Limb (tissue), 2 donors: ENCODE measurements at regions not wholly inside any gene's neighbourhood (a gene's known extent, or its start where the extent isn't known, plus 50 kb on each side); places are given as distances from the start of the nearest gene placed in this dataset.
"Not testable (repeated sequence)": the region's sequence is repeated elsewhere in the genome, so short reads cannot be mapped to it uniquely, and the experiment has no call there.

ENCODE experiments used
- DNase-seq, 2 donors: peaks; one replicate each; pipeline ENCODE4 v3.0.0-alpha.2; 2016; ENCODE audit errors: extremely low spot score in 2 of 2

- DNase-seq: no peak
Measured at GRCh38 chr7:125484755-125485154, 555.1 kb upstream of the POT1 start.

- no peak for DNase-seq
Measured at GRCh38 chr7:125481323-125481722, 551.7 kb upstream of the POT1 start.

- DNase-seq: no peak
Measured at GRCh38 chr7:125480762-125481161, 551.1 kb upstream of the POT1 start.

- DNase-seq: no peak
Measured at GRCh38 chr7:125468855-125469174, 539.2 kb upstream of the POT1 start.

GRCh38 chr7:125467996-125468854 lies 538.6 kb upstream of the POT1 start:
- no peak for DNase-seq

GRCh38 chr7:125465527-125465926 lies 535.9 kb upstream of the POT1 start:
- DNase-seq: peak in 1 of 2 donors; percentile 4

GRCh38 chr7:125462615-125463014 lies 533.0 kb upstream of the POT1 start:
- DNase-seq: no peak

- DNase-seq: no peak
Measured at GRCh38 chr7:125459038-125459437, 529.4 kb upstream of the POT1 start.

GRCh38 chr7:125450749-125451148 lies 521.1 kb upstream of the POT1 start:
- no peak for DNase-seq

GRCh38 chr7:125445836-125446235 lies 516.2 kb upstream of the POT1 start:
- no peak for DNase-seq

- no peak for DNase-seq
Measured at GRCh38 chr7:125444864-125445263, 515.2 kb upstream of the POT1 start.

GRCh38 chr7:125436220-125436619 lies 506.6 kb upstream of the POT1 start:
- no peak for DNase-seq

- DNase-seq: no peak
Measured at GRCh38 chr7:125431349-125431748, 501.7 kb upstream of the POT1 start.

- DNase-seq: no peak
Measured at GRCh38 chr7:125430013-125430412, 500.4 kb upstream of the POT1 start.

- no peak for DNase-seq
Measured at GRCh38 chr7:125427676-125428075, 498.1 kb upstream of the POT1 start.

- DNase-seq: no peak
Measured at GRCh38 chr7:125425506-125425905, 495.9 kb upstream of the POT1 start.

- DNase-seq: no peak
Measured at GRCh38 chr7:125424721-125425120, 495.1 kb upstream of the POT1 start.

- no peak for DNase-seq
Measured at GRCh38 chr7:125423458-125424155, 494.0 kb upstream of the POT1 start.

- not testable (repeated sequence) for DNase-seq
Measured at GRCh38 chr7:125421407-125421806, 491.8 kb upstream of the POT1 start.

GRCh38 chr7:125412890-125413665 lies 483.5 kb upstream of the POT1 start:
- no peak for DNase-seq

- DNase-seq: no peak
Measured at GRCh38 chr7:125409921-125410320, 480.3 kb upstream of the POT1 start.

- no peak for DNase-seq
Measured at GRCh38 chr7:125406111-125406510, 476.5 kb upstream of the POT1 start.
